ENCODE measurements at regions not wholly inside any gene's neighbourhood (a gene's known extent, or its start where the extent isn't known, plus 50 kb on each side); places are given as distances from the start of the nearest gene placed in this dataset.

GRCh38 chr16:86965331-86965730 is 351.9 kb downstream of the C16orf95 start:
- TF ChIP-seq CTCF (conservative IDR thresholded peaks at IDR 0.05; ENCODE audit: low read length) (no peak), EZH2phosphoT487 (IDR thresholded peaks at IDR 0.05; ENCODE audit: borderline replicate concordance, low read depth, low read length) (no peak)

Measured in OCI-LY7 (cell line).